ENCODE measurements at regions not wholly inside any gene's neighbourhood (a gene's known extent, or its start where the extent isn't known, plus 50 kb on each side); places are given as distances from the start of the nearest gene placed in this dataset.

- ChIA-PET CTCF (ENCODE audit: low intra/inter-chr PET ratio) (no interaction called here), POLR2A (no interaction called here)
- Histone ChIP-seq H2AFZ (ENCODE audit: low read depth, low read length) (no peak overlapping the region), H3K4me1 (replicated peaks in 1 of 2; ENCODE audit: control insufficient read depth in 2 of 2, insufficient read depth in 2 of 2, low read length in 2 of 2) (no peaks in the 10 kb centered on the region), H3K4me3 (no peak overlapping the region), H3K36me3 (ENCODE audit: control insufficient read depth, insufficient read depth, low read length) (no peaks in the 10 kb centered on the region), H3K27ac (ENCODE audit: extremely low read depth, low read depth, low read length) (no peak overlapping the region), H3K27me3 (ENCODE audit: control insufficient read depth in 2 of 2, insufficient read depth in 2 of 2, low read length in 2 of 2) (no peaks in the 10 kb centered on the region), H3K4me2 (ENCODE audit: insufficient read depth, low read length) (no peak overlapping the region), H3K79me2 (ENCODE audit: control insufficient read depth, insufficient read depth, low read length) (no peaks in the 10 kb centered on the region), H3K9me1 (ENCODE audit: control insufficient read depth, insufficient read depth, low read length) (no peaks in the 10 kb centered on the region), H4K20me1 (replicated peaks; ENCODE audit: control insufficient read depth, insufficient read depth, low read length) (no peaks in the 10 kb centered on the region), H3K9ac (ENCODE audit: insufficient read depth in 1 of 2, low read depth in 2 of 2, low read length in 2 of 2) (no peak overlapping the region), H3K9me3 (replicated peaks; ENCODE audit: control insufficient read depth, insufficient read depth, low read depth, low read length) (no peaks in the 10 kb centered on the region)
- intact Hi-C loops (cut with micrococcal nuclease) (no loop called here), in situ Hi-C loops (cut with MboI) (no loop called here)
- BruUV-seq (replicated peaks), result no TSS peak
- FAIRE-seq, result no peak
- no peak for ATAC-seq
- no peak for DNase-seq (ENCODE audit: extremely low read depth in 1 of 4, low spot score in 3 of 4)
- WGBS (ENCODE audit: insufficient coverage, low coverage, missing lambda C conversion rate), result 0% methylated on average over 2 of the region's 2 CpGs
- no peak for TF ChIP-seq CGGBP1 (CRISPR knock-in tag; IDR thresholded peaks at IDR 0.05)
- no peak for TF ChIP-seq POLR2B (IDR thresholded peaks at IDR 0.05; ENCODE audit: low read depth, partially characterized antibody)
- no peak for TF ChIP-seq POLR2AphosphoS5 (IDR thresholded peaks at IDR 0.05; ENCODE audit: control insufficient read depth, insufficient read depth, low read depth, low read length)
These were observed 914.9 kb upstream of the EPHA6 start for GRCh38 chr3:95899494-95899893.

- Histone ChIP-seq H3K4me3 (no peak overlapping the region), H3K9ac (ENCODE audit: insufficient read depth in 1 of 2, low read depth in 2 of 2, low read length in 2 of 2) (no peak overlapping the region), H3K9me1 (ENCODE audit: control insufficient read depth, insufficient read depth, low read length) (no peaks in the 10 kb centered on the region), H3K9me3 (replicated peaks; ENCODE audit: control insufficient read depth, insufficient read depth, low read depth, low read length) (no peaks in the 10 kb centered on the region), H4K20me1 (replicated peaks; ENCODE audit: control insufficient read depth, insufficient read depth, low read length) (no peaks in the 10 kb centered on the region), H3K4me1 (replicated peaks in 1 of 2; ENCODE audit: control insufficient read depth in 2 of 2, insufficient read depth in 2 of 2, low read length in 2 of 2) (no peaks in the 10 kb centered on the region), H3K27ac (ENCODE audit: extremely low read depth, low read depth, low read length) (no peak overlapping the region), H3K4me2 (ENCODE audit: insufficient read depth, low read length) (no peak overlapping the region), H3K36me3 (ENCODE audit: control insufficient read depth, insufficient read depth, low read length) (no peaks in the 10 kb centered on the region), H2AFZ (ENCODE audit: low read depth, low read length) (no peak overlapping the region), H3K27me3 (ENCODE audit: control insufficient read depth in 2 of 2, insufficient read depth in 2 of 2, low read length in 2 of 2) (no peaks in the 10 kb centered on the region), H3K79me2 (ENCODE audit: control insufficient read depth, insufficient read depth, low read length) (no peaks in the 10 kb centered on the region)
- 0% methylated on average over 2 of the region's 2 CpGs for WGBS (ENCODE audit: insufficient coverage, low coverage, missing lambda C conversion rate)
- intact Hi-C loops (cut with micrococcal nuclease) (no loop called here), in situ Hi-C loops (cut with MboI) (no loop called here)
- POLR2A ChIA-PET, result no interaction called here
- CTCF ChIA-PET (ENCODE audit: low intra/inter-chr PET ratio), result no interaction called here
- ATAC-seq (no peak), FAIRE-seq (no peak), DNase-seq (ENCODE audit: extremely low read depth in 1 of 4, low spot score in 3 of 4) (no peak)
- no TSS peak for BruUV-seq (replicated peaks)
- TF ChIP-seq HMG20B (CRISPR knock-in tag; IDR thresholded peaks at IDR 0.05) (no peak), ZBTB43 (CRISPR knock-in tag; IDR thresholded peaks at IDR 0.05) (no peak), HMGXB4 (CRISPR knock-in tag; IDR thresholded peaks at IDR 0.05) (no peak), DMBX1 (CRISPR knock-in tag; IDR thresholded peaks at IDR 0.05; ENCODE audit: borderline replicate concordance) (no peak), SRSF3 (IDR thresholded peaks at IDR 0.05; ENCODE audit: insufficient read depth, low read length) (no peak), DPF2 (IDR thresholded peaks at IDR 0.05) (no peak), NONO (IDR thresholded peaks at IDR 0.05; ENCODE audit: low read depth in 2 of 2, low read length in 1 of 2) (no peak), ZNF282 (CRISPR knock-in tag; IDR thresholded peaks at IDR 0.05) (no peak), CTCF (IDR thresholded peaks at IDR 0.05 in 2 of 3, conservative IDR thresholded peaks at IDR 0.05 in 1 of 3; ENCODE audit: insufficient read depth in 2 of 3, low read depth in 1 of 3, low read length in 3 of 3) (no peak)
These were observed 914.5 kb upstream of the EPHA6 start for GRCh38 chr3:95899911-95900310.

Measured in K562 (cell line).